ENCODE measurements at regions not wholly inside any gene's neighbourhood (a gene's known extent, or its start where the extent isn't known, plus 50 kb on each side); places are given as distances from the start of the nearest gene placed in this dataset.

DNA sequence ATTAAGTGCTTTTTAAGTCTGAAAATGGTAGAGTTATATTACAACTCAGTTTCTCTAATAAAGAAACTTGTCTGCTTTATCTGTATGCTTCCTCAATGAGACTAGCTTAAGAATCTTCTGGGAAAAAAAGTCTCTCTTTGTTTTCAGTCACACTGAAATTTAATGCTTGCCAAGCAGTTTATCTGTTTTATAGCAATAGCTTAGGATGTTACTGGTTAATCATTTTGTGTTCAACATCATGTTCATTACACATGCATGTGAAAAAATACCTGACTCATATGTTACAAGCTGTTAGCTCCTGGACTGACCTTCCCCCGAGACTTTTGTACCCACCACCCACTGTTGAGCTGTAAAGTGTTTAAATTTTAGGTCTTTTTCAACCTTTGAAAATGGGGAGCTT is 706.2 kb upstream of the CBLB start:
- Histone ChIP-seq H3K9ac (no peak overlapping the region), H3K27ac (no peak overlapping the region)
- TF ChIP-seq Cebpa-rat (IDR thresholded peaks at IDR 0.05), result no peak

DNA sequence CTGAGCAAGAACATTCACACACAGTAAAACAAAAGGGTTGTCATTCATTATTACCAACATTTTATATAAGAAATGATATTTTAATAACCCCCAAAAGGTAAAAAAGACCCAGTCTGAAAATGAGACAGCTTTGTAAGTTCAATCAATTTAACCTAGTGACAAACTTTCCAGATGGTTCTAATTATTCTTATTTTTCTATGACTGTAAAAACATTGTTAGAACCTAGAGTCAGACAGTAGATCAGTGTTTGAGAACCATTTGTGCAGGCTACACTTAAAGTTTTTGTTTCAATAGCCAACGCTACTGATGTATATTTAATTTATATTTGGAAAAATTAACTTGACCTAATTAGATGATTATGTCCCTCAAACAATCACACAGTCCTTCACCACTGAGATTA is 708.4 kb upstream of the CBLB start:
- Histone ChIP-seq H3K4me3 (no peak overlapping the region), H3K9me3 (no peaks in the 10 kb centered on the region)

More for the DNA sequence above, 706.2 kb upstream of the CBLB start:
- Histone ChIP-seq H3K4me2 (no peak overlapping the region), H3K4me1 (no peaks in the 10 kb centered on the region), H3K9me3 (no peaks in the 10 kb centered on the region), H4K20me1 (no peaks in the 10 kb centered on the region), H3K4me3 (no peak overlapping the region), H3K36me3 (no peaks in the 10 kb centered on the region), H3K27me3 (no peaks in the 10 kb centered on the region)

DNA sequence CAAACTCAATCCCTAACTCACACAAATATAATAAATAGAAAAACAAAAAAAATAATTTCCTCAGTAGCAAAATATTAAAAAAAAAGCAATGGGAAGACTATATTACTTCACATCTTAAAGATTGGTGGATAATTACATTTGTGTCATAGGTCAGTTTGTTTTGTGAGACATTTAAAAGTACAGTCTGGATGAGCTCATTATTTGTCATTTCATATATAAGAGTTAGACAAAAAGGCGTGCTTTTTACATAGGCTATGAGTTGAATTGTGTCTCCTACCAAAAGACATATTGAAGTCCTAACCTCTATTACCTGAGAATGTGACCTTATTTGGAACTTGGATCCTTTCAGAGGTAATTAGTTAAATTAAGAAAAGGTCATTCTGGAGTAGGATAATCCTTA is 710.1 kb upstream of the CBLB start:
- H3K27me3 ChIP-seq, result no peaks in the 10 kb centered on the region
- H3K9ac ChIP-seq, result no peak overlapping the region
- no peak overlapping the region for H3K27ac ChIP-seq
- no peaks in the 10 kb centered on the region for H3K36me3 ChIP-seq
- TF ChIP-seq Cebpa-rat (IDR thresholded peaks at IDR 0.05), result no peak
- no peak overlapping the region for H3K4me2 ChIP-seq
- no peaks in the 10 kb centered on the region for H3K9me3 ChIP-seq
- H3K4me1 ChIP-seq, result no peaks in the 10 kb centered on the region
- no peak overlapping the region for H3K4me3 ChIP-seq
- H4K20me1 ChIP-seq, result no peaks in the 10 kb centered on the region

More for the DNA sequence above, 708.4 kb upstream of the CBLB start:
- no peak overlapping the region for H3K4me2 ChIP-seq
- no peaks in the 10 kb centered on the region for H3K4me1 ChIP-seq
- no peak for TF ChIP-seq Cebpa-rat (IDR thresholded peaks at IDR 0.05)
- no peaks in the 10 kb centered on the region for H3K36me3 ChIP-seq
- H3K9ac ChIP-seq, result no peak overlapping the region
- no peaks in the 10 kb centered on the region for H4K20me1 ChIP-seq
- H3K27me3 ChIP-seq, result no peaks in the 10 kb centered on the region
- H3K27ac ChIP-seq, result no peak overlapping the region

DNA sequence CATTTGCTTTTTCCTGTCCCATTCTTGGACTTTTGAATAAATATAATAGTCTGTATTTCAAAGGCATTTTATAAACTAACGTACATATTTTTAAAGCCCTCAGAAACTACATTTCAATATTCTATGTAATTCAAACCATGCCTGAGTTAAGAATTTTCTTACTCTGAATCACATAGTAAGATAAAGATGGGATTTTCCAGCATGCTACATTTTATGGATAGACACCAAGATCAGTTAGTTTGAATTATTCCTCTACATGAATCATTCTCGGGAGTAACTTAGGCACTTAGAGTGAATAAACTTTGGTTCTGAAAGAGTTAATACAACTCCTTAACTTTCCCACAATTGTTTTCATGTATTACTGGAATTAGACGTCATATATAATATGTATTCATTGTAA is 713.3 kb upstream of the CBLB start:
- no peaks in the 10 kb centered on the region for H3K4me1 ChIP-seq
- H3K4me3 ChIP-seq, result no peak overlapping the region
- no peak overlapping the region for H3K27ac ChIP-seq
- no peaks in the 10 kb centered on the region for H3K27me3 ChIP-seq
- H3K36me3 ChIP-seq, result no peaks in the 10 kb centered on the region
- TF ChIP-seq Cebpa-rat (IDR thresholded peaks at IDR 0.05), result no peak
- H3K4me2 ChIP-seq, result no peak overlapping the region
- no peaks in the 10 kb centered on the region for H4K20me1 ChIP-seq
- H3K9me3 ChIP-seq, result no peaks in the 10 kb centered on the region
- no peak overlapping the region for H3K9ac ChIP-seq

DNA sequence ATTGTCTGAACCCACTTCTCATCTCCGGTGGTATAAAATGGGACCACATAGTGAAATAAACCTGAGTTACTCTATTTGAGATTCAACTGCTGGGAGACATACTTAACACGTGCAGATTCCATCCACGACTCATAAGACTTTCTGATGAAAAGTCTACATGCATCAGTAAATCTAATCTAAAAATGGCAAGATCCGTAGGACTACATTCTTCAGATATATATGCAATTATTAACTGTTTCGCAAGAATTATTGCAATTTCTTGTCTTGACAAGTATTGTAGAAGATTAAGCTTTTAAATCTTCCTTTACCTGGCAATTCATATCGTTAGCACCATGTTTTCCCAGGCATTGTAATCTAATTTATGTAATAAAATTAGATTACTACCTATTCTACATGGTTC is 718.7 kb upstream of the CBLB start:
- H4K20me1 ChIP-seq, result no peaks in the 10 kb centered on the region
- no peak; the same call in 1 of the 2 replicates for TF ChIP-seq Cebpa-rat (IDR thresholded peaks at IDR 0.05)
- H3K27me3 ChIP-seq, result no peaks in the 10 kb centered on the region
- H3K9me3 ChIP-seq, result no peaks in the 10 kb centered on the region
- H3K27ac ChIP-seq, result no peak overlapping the region
- no peak overlapping the region for H3K9ac ChIP-seq
- H3K36me3 ChIP-seq, result no peaks in the 10 kb centered on the region
- no peak overlapping the region for H3K4me3 ChIP-seq
- H3K4me1 ChIP-seq, result no peaks in the 10 kb centered on the region
- no peak overlapping the region for H3K4me2 ChIP-seq

DNA sequence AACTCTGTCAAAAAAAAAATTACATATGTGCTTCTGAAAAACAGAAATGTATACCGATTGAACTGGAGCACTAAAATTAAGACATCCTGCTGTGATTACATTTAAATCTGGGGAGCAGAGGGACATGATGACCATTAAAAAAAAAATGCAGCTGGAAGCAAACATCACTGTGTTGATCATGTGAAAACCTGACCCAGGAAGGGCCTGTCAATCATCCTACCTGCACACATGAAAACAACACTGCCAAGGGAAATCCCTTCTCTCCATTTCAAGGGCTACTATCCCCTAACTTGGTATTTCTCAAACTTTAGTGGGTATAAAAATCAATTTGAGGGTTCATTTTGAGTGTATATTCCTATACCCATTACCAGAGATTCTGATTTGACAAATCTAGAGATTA is 719.9 kb upstream of the CBLB start:
- H3K4me1 ChIP-seq, result no peaks in the 10 kb centered on the region
- no peak for TF ChIP-seq Cebpa-rat (IDR thresholded peaks at IDR 0.05)
- no peak overlapping the region for H3K27ac ChIP-seq
- H3K4me2 ChIP-seq, result no peak overlapping the region
- H3K4me3 ChIP-seq, result no peak overlapping the region
- no peaks in the 10 kb centered on the region for H3K27me3 ChIP-seq
- H4K20me1 ChIP-seq, result no peaks in the 10 kb centered on the region
- no peak overlapping the region for H3K9ac ChIP-seq
- H3K36me3 ChIP-seq, result no peaks in the 10 kb centered on the region
- H3K9me3 ChIP-seq, result no peaks in the 10 kb centered on the region

DNA sequence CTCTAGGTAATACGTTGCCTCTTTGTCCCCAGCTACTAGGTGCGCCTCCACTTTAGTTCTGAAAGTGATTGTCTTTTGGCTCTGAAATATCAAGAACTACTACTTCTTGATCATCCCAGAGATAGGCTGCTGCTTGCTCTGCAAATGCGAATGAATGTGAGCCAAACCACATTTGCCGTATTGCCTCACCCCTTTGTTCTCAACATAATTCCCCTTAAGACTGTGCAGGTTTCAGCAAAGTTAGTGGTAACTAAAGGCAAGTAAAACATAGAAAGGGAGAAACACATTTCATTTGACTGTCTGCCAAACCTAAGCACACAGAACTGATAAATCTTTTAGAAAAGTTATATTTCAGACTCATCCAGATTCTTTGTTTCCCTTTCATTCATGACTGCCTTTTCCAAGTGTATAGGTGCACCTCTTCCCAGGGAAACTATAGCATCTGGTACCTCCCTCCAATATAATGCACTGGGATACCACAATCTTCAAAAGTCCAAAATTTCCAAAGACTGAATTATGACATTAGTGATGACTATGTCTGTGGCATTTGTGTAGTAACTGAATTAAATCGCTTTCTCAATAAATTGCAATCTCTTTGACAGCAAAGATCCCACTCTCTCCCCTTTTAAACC is 720.6 kb upstream of the CBLB start:
- no peak overlapping the region for H3K4me2 ChIP-seq
- no peak for TF ChIP-seq Cebpa-rat (IDR thresholded peaks at IDR 0.05)
- no peaks in the 10 kb centered on the region for H3K4me1 ChIP-seq
- H3K27ac ChIP-seq, result no peak overlapping the region
- H3K9me3 ChIP-seq, result no peaks in the 10 kb centered on the region
- H3K4me3 ChIP-seq, result no peak overlapping the region
- H3K27me3 ChIP-seq, result no peaks in the 10 kb centered on the region
- H4K20me1 ChIP-seq, result no peaks in the 10 kb centered on the region
- H3K36me3 ChIP-seq, result no peaks in the 10 kb centered on the region
- no peak overlapping the region for H3K9ac ChIP-seq

DNA sequence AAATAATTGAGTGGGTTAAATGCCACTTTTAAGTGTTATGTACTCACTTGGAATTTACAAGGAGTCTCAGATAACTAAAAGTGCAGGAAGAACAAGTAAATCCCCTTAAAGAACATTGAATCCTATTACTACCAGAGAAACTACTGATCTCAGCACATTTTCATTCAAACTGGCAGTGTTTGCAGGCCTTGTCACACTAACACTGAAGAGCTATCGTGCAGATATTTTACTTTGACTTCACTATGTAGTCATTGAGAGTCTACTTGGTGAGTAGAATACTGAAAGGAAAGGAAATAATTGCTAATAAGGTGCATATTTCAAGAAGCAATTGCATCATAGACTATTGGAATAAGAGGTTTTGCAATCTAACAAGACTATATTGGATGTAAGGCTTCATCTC is 721.4 kb upstream of the CBLB start:
- no peak overlapping the region for H3K9ac ChIP-seq
- H4K20me1 ChIP-seq, result no peaks in the 10 kb centered on the region
- H3K36me3 ChIP-seq, result no peaks in the 10 kb centered on the region
- H3K27me3 ChIP-seq, result no peaks in the 10 kb centered on the region
- H3K27ac ChIP-seq, result no peak overlapping the region
- no peaks in the 10 kb centered on the region for H3K4me1 ChIP-seq
- no peaks in the 10 kb centered on the region for H3K9me3 ChIP-seq
- no peak for TF ChIP-seq Cebpa-rat (IDR thresholded peaks at IDR 0.05)
- no peak overlapping the region for H3K4me2 ChIP-seq
- H3K4me3 ChIP-seq, result no peak overlapping the region

DNA sequence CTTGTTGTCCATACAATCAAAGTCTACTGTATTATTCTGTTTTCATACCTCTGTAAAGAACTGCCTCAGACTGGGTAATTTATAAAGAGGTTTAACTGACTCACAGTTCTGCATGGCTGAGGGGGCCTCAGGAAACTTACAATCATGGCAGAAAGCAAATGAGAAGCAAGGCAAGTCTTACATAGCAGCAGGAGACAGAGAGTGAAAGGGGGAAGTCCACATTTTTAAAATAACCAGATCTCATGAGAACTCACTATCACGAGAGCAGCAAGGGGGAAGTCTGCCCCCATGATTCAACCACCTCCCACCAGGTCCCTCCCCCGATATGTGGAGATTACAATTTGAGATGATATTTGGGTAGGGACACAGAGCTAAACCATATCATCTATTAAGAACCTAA is 724.6 kb upstream of the CBLB start:
- Histone ChIP-seq H4K20me1 (no peaks in the 10 kb centered on the region), H3K4me2 (no peak overlapping the region), H3K27me3 (no peaks in the 10 kb centered on the region), H3K9me3 (no peaks in the 10 kb centered on the region), H3K27ac (no peak overlapping the region), H3K4me3 (no peak overlapping the region), H3K36me3 (no peaks in the 10 kb centered on the region), H3K4me1 (no peaks in the 10 kb centered on the region), H3K9ac (no peak overlapping the region)
- no peak for TF ChIP-seq Cebpa-rat (IDR thresholded peaks at IDR 0.05)

DNA sequence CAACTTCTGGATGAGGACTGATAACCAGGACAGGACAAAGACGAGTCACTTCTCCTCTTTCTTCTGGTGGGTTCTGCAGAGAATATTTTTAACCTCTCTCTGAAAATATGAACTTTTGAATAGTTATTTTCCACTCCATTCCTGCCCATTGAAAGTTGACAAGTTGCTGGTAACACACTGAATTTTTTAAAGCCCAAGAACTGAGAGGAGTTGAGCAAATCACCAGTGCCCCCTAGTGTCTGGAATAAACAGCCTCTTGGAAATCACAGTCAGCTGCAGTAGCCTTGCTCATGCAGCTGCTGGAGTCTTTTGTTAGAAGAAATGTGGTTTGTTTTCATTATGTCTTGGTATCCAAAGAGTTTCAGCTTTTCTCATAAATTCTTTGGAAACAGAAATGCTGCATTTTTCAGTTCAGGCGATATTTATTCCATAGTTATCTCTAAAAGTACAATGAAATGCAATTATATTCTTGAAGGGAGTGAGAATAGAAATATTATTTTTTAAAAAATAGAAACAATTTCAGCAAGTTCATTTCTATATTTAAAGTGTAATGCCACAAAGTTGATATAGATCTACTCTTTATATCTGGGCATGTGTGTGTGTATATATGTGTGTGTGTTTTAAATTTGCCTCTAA is 741.0 kb upstream of the CBLB start:
- no peak overlapping the region for H3K27ac ChIP-seq
- no peak overlapping the region for H3K4me3 ChIP-seq
- no peaks in the 10 kb centered on the region for H4K20me1 ChIP-seq
- no peaks in the 10 kb centered on the region for H3K36me3 ChIP-seq
- no peak overlapping the region for H3K4me2 ChIP-seq
- no peak for TF ChIP-seq Cebpa-rat (IDR thresholded peaks at IDR 0.05)
- no peaks in the 10 kb centered on the region for H3K27me3 ChIP-seq
- H3K9me3 ChIP-seq, result peaks cover 9% of the 10 kb centered on the region
- H3K9ac ChIP-seq, result no peak overlapping the region
- no peaks in the 10 kb centered on the region for H3K4me1 ChIP-seq

Data from BLaER1 (cell line).